ENCODE measurements at regions not wholly inside any gene's neighbourhood (a gene's known extent, or its start where the extent isn't known, plus 50 kb on each side); places are given as distances from the start of the nearest gene placed in this dataset.

- no peak for TF ChIP-seq ZNF407 (IDR thresholded peaks at IDR 0.05; ENCODE audit: low read depth)
- TF ChIP-seq NONO (IDR thresholded peaks at IDR 0.05; ENCODE audit: low read depth in 2 of 2, low read length in 1 of 2) = no peak
- no peak for TF ChIP-seq EP300 (IDR thresholded peaks at IDR 0.05; ENCODE audit: low read length)
- TF ChIP-seq ZNF830 (CRISPR knock-in tag; IDR thresholded peaks at IDR 0.05) = no peak
- no peak for TF ChIP-seq RFX5 (IDR thresholded peaks at IDR 0.05; ENCODE audit: low read depth, low read length)
- no peak for TF ChIP-seq USF1 (CRISPR knock-in tag; IDR thresholded peaks at IDR 0.05)
- TF ChIP-seq ZBTB26 (CRISPR knock-in tag; IDR thresholded peaks at IDR 0.05) = no peak
- TF ChIP-seq ZFX (CRISPR knock-in tag; IDR thresholded peaks at IDR 0.05) = no peak
- TF ChIP-seq FOXK2 (conservative IDR thresholded peaks at IDR 0.05 in 1 of 2, IDR thresholded peaks at IDR 0.05 in 1 of 2; ENCODE audit: low read depth in 2 of 2) = no peak
Observed at GRCh38 chr1:110266834-110267233, 56.7 kb downstream of the KCNC4 start (continued).

Data from K562 (cell line).